GM12873 (cell line): ENCODE measurements at regions not wholly inside any gene's neighbourhood (a gene's known extent, or its start where the extent isn't known, plus 50 kb on each side); places are given as distances from the start of the nearest gene placed in this dataset.

ENCODE experiments used
- CTCF ChIP-seq: IDR thresholded peaks from 2 replicates; pipeline ENCODE4 v1.5.1; 2012; ENCODE audit warnings: low read depth, mild to moderate bottlenecking, moderate library complexity, low read length, control low read depth; ENCODE audit not compliant: insufficient read depth; ENCODE audit errors: missing control alignments

GRCh38 chr1:208748387-208749165 lies 504.4 kb upstream of the PLXNA2 start:
- no peak for TF ChIP-seq CTCF

- TF ChIP-seq CTCF = no peak
These were observed 512.3 kb upstream of the PLXNA2 start for GRCh38 chr1:208756339-208756981.

GRCh38 chr1:208757846-208758245 lies 513.7 kb upstream of the PLXNA2 start:
- TF ChIP-seq CTCF = no peak

- TF ChIP-seq CTCF = no peak
These were observed 515.1 kb upstream of the PLXNA2 start for GRCh38 chr1:208759255-208759654.

GRCh38 chr1:208763971-208764370 lies 519.8 kb upstream of the PLXNA2 start:
- no peak for TF ChIP-seq CTCF

GRCh38 chr1:208766832-208767231 lies 522.6 kb upstream of the PLXNA2 start:
- no peak for TF ChIP-seq CTCF

GRCh38 chr1:208767816-208768215 lies 523.6 kb upstream of the PLXNA2 start:
- no peak for TF ChIP-seq CTCF
